M059J (cell line): ENCODE measurements at regions not wholly inside any gene's neighbourhood (a gene's known extent, or its start where the extent isn't known, plus 50 kb on each side); places are given as distances from the start of the nearest gene placed in this dataset.

Experiments
- DNase-seq: peaks from one replicate; pipeline ENCODE4 v3.0.0-alpha.2; 2012; ENCODE audit warnings: low read depth

GRCh38 chr5:114249823-114250222 is 112.0 kb upstream of the KCNN2 start:
- DNase-seq = peak; percentile 37

- DNase-seq = no peak
These were observed 111.3 kb upstream of the KCNN2 start for GRCh38 chr5:114250536-114250935.

GRCh38 chr5:114252226-114252625 is 109.6 kb upstream of the KCNN2 start:
- DNase-seq = no peak

- DNase-seq = no peak
These were observed 106.6 kb upstream of the KCNN2 start for GRCh38 chr5:114255260-114255659.

- DNase-seq = no peak
These were observed 99.9 kb upstream of the KCNN2 start for GRCh38 chr5:114261989-114262388.

- no peak for DNase-seq
These were observed 96.3 kb upstream of the KCNN2 start for GRCh38 chr5:114265432-114266060.

- peak; percentile 18 for DNase-seq
These were observed 95.5 kb upstream of the KCNN2 start for GRCh38 chr5:114266374-114266773.

GRCh38 chr5:114296191-114296590 is 65.7 kb upstream of the KCNN2 start:
- DNase-seq = peak; percentile 41

- no peak for DNase-seq
These were observed 64.0 kb upstream of the KCNN2 start for GRCh38 chr5:114297915-114298314.

- peak; percentile 35 for DNase-seq
These were observed 56.3 kb upstream of the KCNN2 start for GRCh38 chr5:114305402-114306207.

- DNase-seq = no peak
These were observed 53.9 kb upstream of the KCNN2 start for GRCh38 chr5:114308017-114308416.

- DNase-seq = no peak
These were observed 53.4 kb upstream of the KCNN2 start for GRCh38 chr5:114308508-114308907.

GRCh38 chr5:114310666-114311065 is 51.2 kb upstream of the KCNN2 start:
- no peak for DNase-seq

- no peak for DNase-seq
These were observed 50.6 kb upstream of the KCNN2 start for GRCh38 chr5:114311281-114311680.

- DNase-seq = no peak
These were observed 49.9 kb upstream of the KCNN2 start for GRCh38 chr5:114311968-114312367.
